K562 (cell line): ENCODE measurements at regions not wholly inside any gene's neighbourhood (a gene's known extent, or its start where the extent isn't known, plus 50 kb on each side); places are given as distances from the start of the nearest gene placed in this dataset.

Source experiments
- ATAC-seq: fragments of 200-7000 bp; cut with Tn5 transposase; 3 replicates; pipeline ENCODE4 v1.9.1; 2020; ENCODE audit warnings: moderate library complexity
- BruUV-seq: library from RNA; stranded (reverse); fragments of 400-500 nt; replicated peaks from 2 replicates; lab custom pipeline; 2021; lab: Mats Ljungman, UMichigan
- CTCF ChIA-PET: fragments of 300-600 bp; formaldehyde crosslinking; extraction: SDS; loops from one replicate; lab custom pipeline; 2021; ENCODE audit warnings: low intra/inter-chr PET ratio; lab: Yijun Ruan, JAX
- POLR2A ChIA-PET: fragments of 300-600, 350-650 bp; sonication (Branson Sonifier 250); formaldehyde crosslinking; extraction: SDS; loops from one replicate; lab custom pipeline; 2021; ENCODE audit warnings: antibody characterized with exemption, inconsistent platforms; lab: Yijun Ruan, JAX
- DNase-seq, 4 experiments: peaks; one replicate each; pipeline versions ENCODE4 v3.0.0 to v3.0.0-alpha.2; 2011 to 2018; ENCODE audit warnings: low spot score in 3 of 4, mixed read lengths in 3 of 4; ENCODE audit errors: extremely low read depth in 1 of 4
- FAIRE-seq: peaks from 2 replicates; lab custom pipeline; 2011; peaks lifted over from hg19 to GRCh38; lab: Jason Lieb, UNC
- H2AFZ ChIP-seq: 2 replicates; pipeline ENCODE4 v1.6.0; 2011; ENCODE audit warnings: low read depth, low read length, control low read depth, inconsistent platforms
- H3K27ac ChIP-seq: fragments of 200-600 bp; 3 replicates; pipeline ENCODE4 v1.8.0; 2011; ENCODE audit warnings: low read depth, mild to moderate bottlenecking, control low read depth, inconsistent platforms, low read length, moderate library complexity, mixed read lengths; ENCODE audit errors: extremely low read depth
- H3K27me3 ChIP-seq, 2 experiments: fragments of 300-600 bp in 1 of 2; 2 replicates in 1 of 2; 3 replicates in 1 of 2; pipeline versions ENCODE4 v1.6.0 to v1.8.0; 2011; ENCODE audit warnings: inconsistent platforms in 2 of 2, low read length in 2 of 2, mild to moderate bottlenecking in 1 of 2, mixed read lengths in 1 of 2, moderate library complexity in 1 of 2; ENCODE audit not compliant: control insufficient read depth in 2 of 2, insufficient read depth in 2 of 2
- H3K36me3 ChIP-seq: fragments of 300-600 bp; 3 replicates; pipeline ENCODE4 v1.8.0; 2011; ENCODE audit warnings: mild to moderate bottlenecking, low read length, inconsistent platforms; ENCODE audit not compliant: control insufficient read depth, insufficient read depth
- H3K4me1 ChIP-seq, 2 experiments: fragments of 200-600 bp in 1 of 2; replicated peaks in 1 of 2; 2 replicates in 1 of 2; 3 replicates in 1 of 2; pipeline versions ENCODE4 v1.5.1 to v1.8.0; 2011; ENCODE audit warnings: inconsistent platforms in 2 of 2, low read length in 2 of 2, mild to moderate bottlenecking in 1 of 2, mixed read lengths in 1 of 2, moderate library complexity in 1 of 2; ENCODE audit not compliant: control insufficient read depth in 2 of 2, insufficient read depth in 2 of 2
- H3K4me2 ChIP-seq: 2 replicates; pipeline ENCODE4 v1.6.1; 2011; ENCODE audit warnings: low read length, control low read depth, inconsistent platforms, mixed read lengths; ENCODE audit not compliant: insufficient read depth
- H3K4me3 ChIP-seq: fragments of 200-600 bp; sonication (generic), shearing (Covaris generic); 2 replicates; pipeline ENCODE4 v1.5.1; 2016; ENCODE audit warnings: control low read depth, inconsistent platforms
- H3K79me2 ChIP-seq: fragments of 200-600 bp; 3 replicates; pipeline ENCODE4 v1.8.0; 2011; ENCODE audit warnings: low read length, inconsistent platforms; ENCODE audit not compliant: control insufficient read depth, insufficient read depth
- H3K9ac ChIP-seq, 2 experiments: 2 replicates each; pipeline versions ENCODE4 v1.6.0 to v1.6.1; 2011; ENCODE audit warnings: low read depth in 2 of 2, low read length in 2 of 2, control low read depth in 1 of 2, inconsistent platforms in 1 of 2, mild to moderate bottlenecking in 1 of 2, mixed read lengths in 1 of 2; ENCODE audit not compliant: insufficient read depth in 1 of 2
- H3K9me1 ChIP-seq: one replicate; pipeline ENCODE4 v1.6.0; 2011; ENCODE audit warnings: inconsistent platforms, mild to moderate bottlenecking, low read length, moderate library complexity; ENCODE audit not compliant: control insufficient read depth, insufficient read depth
- H3K9me3 ChIP-seq: replicated peaks from 2 replicates; pipeline ENCODE4 v1.5.1; 2011; ENCODE audit warnings: low read depth, low read length, inconsistent platforms; ENCODE audit not compliant: control insufficient read depth, insufficient read depth
- H4K20me1 ChIP-seq: replicated peaks from 2 replicates; pipeline ENCODE4 v1.6.1; 2011; ENCODE audit warnings: low read length, inconsistent platforms, mixed read lengths; ENCODE audit not compliant: control insufficient read depth, insufficient read depth
- CSDE1 ChIP-seq, 2 experiments: fragments of 450-650 bp; IDR thresholded peaks; 2 replicates each; pipeline ENCODE4 v1.6.1; 2016; ENCODE audit warnings: mild to moderate bottlenecking in 1 of 2
- CTCF ChIP-seq, 3 experiments: IDR thresholded peaks in 2 of 3; conservative IDR thresholded peaks in 1 of 3; 2 replicates each; pipeline ENCODE4 v1.5.1; 2011 to 2012; ENCODE audit warnings: low read length in 3 of 3, mild to moderate bottlenecking in 3 of 3, control low read depth in 2 of 3, improper control_type of control experiment in 1 of 3, inconsistent platforms in 1 of 3, low read depth in 1 of 3, mixed read lengths in 1 of 3, moderate library complexity in 1 of 3; ENCODE audit not compliant: insufficient read depth in 2 of 3
- LCOR ChIP-seq: sonication (generic); formaldehyde crosslinking; IDR thresholded peaks from 2 replicates; pipeline ENCODE4 v1.8.0; 2022; ENCODE audit warnings: mild to moderate bottlenecking, missing genetic modification reagents
- ZKSCAN1 ChIP-seq: fragments of 150-350 bp; IDR thresholded peaks from 2 replicates; pipeline ENCODE4 v1.6.1; 2016; ENCODE audit warnings: low read depth, low read length
- WGBS: fragments of 100-300 bp; shearing (Covaris generic); methylation state at CpG from one replicate; pipeline ENCODE4 v1.1.6; 2016; ENCODE audit warnings: low coverage, mixed read lengths; ENCODE audit not compliant: insufficient coverage; ENCODE audit errors: missing lambda C conversion rate; 5-methylcytosine and 5-hydroxymethylcytosine counted together
- in situ Hi-C: fragments of 300-500 bp; cut with MboI; formaldehyde crosslinking; loops from 4 replicates; pipeline ENCODE4 v1.15.0; 2018; ENCODE audit warnings: inconsistent platforms, mixed read lengths
- intact Hi-C: fragments of 100-400 bp; cut with micrococcal nuclease; formaldehyde crosslinking; loops from 2 replicates; pipeline ENCODE4 v1.14.2; 2022
- TF ChIP-seq, protein P1 (sequence below): IDR thresholded peaks from 3 replicates; pipeline ENCODE4 v1.6.1; 2011; ENCODE audit warnings: borderline replicate concordance, mild to moderate bottlenecking, moderate library complexity; ENCODE audit not compliant: insufficient read length; ENCODE audit errors: extremely low read depth
- TF ChIP-seq, protein P2 (sequence below): fragments of 450-650 bp; IDR thresholded peaks from 2 replicates; pipeline ENCODE4 v1.6.1; 2017; ENCODE audit warnings: antibody characterized with exemption, mild to moderate bottlenecking

DNA sequence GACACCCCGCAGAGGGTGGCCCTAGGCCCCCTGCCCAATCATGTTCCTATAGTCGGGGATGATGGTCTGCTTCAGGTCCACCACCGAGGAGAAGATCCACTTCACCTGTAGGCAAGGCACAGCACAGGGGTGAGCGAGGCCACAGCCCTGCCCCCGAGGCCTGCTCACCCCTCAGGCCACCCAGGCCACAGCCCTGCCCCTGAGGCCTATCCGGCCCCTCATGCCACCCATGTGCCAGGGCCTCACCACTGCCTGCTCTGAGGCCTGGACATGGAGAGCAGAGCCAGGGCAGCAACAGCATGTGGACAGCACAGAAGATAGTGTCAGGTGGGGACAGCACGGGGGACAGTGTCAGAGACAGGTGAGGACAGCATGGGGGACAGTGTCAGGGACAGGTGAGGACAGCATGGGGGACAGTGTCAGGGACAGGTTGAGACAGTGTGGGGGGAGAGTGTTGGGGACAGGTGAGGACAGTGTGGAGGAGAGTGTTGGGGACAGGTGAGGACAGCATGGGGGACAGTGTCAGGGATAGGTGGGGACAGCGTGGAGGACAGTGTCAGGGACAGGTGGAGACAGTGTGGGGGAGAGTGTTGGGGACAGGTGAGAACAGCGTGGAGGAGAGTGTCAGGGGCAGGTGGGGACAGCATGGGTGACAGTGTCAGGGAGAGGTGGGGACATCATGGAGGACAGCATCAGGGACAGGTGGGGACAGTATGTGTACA, 239.7 kb downstream of the TMEM121 start:
- intact Hi-C loops = no loop called here
- Histone ChIP-seq H3K36me3 (no peaks in the 10 kb centered on the region), H3K9me3 (no peaks in the 10 kb centered on the region), H3K4me2 (no peak overlapping the region), H3K4me3 (no peak overlapping the region), H3K9ac (no peak overlapping the region), H3K9me1 (no peaks in the 10 kb centered on the region), H3K79me2 (no peaks in the 10 kb centered on the region), H2AFZ (no peak overlapping the region), H3K4me1 (no peaks in the 10 kb centered on the region), H3K27me3 (no peaks in the 10 kb centered on the region), H3K27ac (no peak overlapping the region), H4K20me1 (no peaks in the 10 kb centered on the region)
- FAIRE-seq (no peak), DNase-seq (no peak), ATAC-seq (no peak)
- ChIA-PET CTCF (no interaction called here), POLR2A (no interaction called here)
- in situ Hi-C loops = no loop called here
- BruUV-seq = no TSS peak
- TF ChIP-seq LCOR = no peak
- TF ChIP-seq ZKSCAN1 = no peak
- WGBS = 0% methylated on average over 7 of the region's 9 CpGs

DNA sequence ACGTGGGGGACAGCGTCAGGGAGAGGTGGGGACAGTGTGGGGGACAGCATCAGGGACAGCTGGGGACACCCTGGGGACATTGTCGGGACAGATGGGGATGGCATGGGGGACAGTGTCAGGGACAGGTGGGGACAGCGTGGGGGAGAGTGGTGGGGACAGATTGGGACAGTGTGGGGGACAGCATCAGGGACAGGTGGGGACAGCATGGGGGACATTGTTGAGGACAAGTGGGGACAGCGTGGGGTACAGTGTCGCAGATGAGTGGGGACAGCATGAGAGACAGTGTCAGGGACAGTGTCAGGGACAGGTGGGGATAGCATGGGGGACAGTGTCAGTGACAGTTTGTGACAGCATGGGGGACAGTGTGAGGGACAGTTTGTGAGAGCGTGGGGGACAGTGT, 240.9 kb downstream of the TMEM121 start:
- H2AFZ ChIP-seq = no peak overlapping the region
- no peak overlapping the region for H3K9ac ChIP-seq
- FAIRE-seq (no peak), ATAC-seq (no peak), DNase-seq (no peak)
- no peaks in the 10 kb centered on the region for H3K79me2 ChIP-seq
- no peak overlapping the region for H3K4me3 ChIP-seq
- H3K36me3 ChIP-seq = no peaks in the 10 kb centered on the region
- no TSS peak for BruUV-seq
- WGBS = 0% methylated on average over 6 of the region's 7 CpGs
- H3K27ac ChIP-seq = no peak overlapping the region
- in situ Hi-C loops = no loop called here
- no peaks in the 10 kb centered on the region for H3K9me3 ChIP-seq
- no peak overlapping the region for H3K4me2 ChIP-seq
- no peaks in the 10 kb centered on the region for H3K4me1 ChIP-seq
- H3K27me3 ChIP-seq = no peaks in the 10 kb centered on the region
- H4K20me1 ChIP-seq = no peaks in the 10 kb centered on the region
- no peaks in the 10 kb centered on the region for H3K9me1 ChIP-seq
- POLR2A ChIA-PET = no interaction called here
- CTCF ChIA-PET = no interaction called here
- intact Hi-C loops = no loop called here
- TF ChIP-seq, protein P1, sequence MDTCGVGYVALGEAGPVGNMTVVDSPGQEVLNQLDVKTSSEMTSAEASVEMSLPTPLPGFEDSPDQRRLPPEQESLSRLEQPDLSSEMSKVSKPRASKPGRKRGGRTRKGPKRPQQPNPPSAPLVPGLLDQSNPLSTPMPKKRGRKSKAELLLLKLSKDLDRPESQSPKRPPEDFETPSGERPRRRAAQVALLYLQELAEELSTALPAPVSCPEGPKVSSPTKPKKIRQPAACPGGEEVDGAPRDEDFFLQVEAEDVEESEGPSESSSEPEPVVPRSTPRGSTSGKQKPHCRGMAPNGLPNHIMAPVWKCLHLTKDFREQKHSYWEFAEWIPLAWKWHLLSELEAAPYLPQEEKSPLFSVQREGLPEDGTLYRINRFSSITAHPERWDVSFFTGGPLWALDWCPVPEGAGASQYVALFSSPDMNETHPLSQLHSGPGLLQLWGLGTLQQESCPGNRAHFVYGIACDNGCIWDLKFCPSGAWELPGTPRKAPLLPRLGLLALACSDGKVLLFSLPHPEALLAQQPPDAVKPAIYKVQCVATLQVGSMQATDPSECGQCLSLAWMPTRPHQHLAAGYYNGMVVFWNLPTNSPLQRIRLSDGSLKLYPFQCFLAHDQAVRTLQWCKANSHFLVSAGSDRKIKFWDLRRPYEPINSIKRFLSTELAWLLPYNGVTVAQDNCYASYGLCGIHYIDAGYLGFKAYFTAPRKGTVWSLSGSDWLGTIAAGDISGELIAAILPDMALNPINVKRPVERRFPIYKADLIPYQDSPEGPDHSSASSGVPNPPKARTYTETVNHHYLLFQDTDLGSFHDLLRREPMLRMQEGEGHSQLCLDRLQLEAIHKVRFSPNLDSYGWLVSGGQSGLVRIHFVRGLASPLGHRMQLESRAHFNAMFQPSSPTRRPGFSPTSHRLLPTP = no peak
- TF ChIP-seq CTCF (IDR thresholded peaks at IDR 0.05 in 2 of 3, conservative IDR thresholded peaks at IDR 0.05 in 1 of 3; ENCODE audit: insufficient read depth in 2 of 3, low read depth in 1 of 3, low read length in 3 of 3) (no peak), CSDE1 (IDR thresholded peaks at IDR 0.05) (no peak)
- TF ChIP-seq, protein P2, sequence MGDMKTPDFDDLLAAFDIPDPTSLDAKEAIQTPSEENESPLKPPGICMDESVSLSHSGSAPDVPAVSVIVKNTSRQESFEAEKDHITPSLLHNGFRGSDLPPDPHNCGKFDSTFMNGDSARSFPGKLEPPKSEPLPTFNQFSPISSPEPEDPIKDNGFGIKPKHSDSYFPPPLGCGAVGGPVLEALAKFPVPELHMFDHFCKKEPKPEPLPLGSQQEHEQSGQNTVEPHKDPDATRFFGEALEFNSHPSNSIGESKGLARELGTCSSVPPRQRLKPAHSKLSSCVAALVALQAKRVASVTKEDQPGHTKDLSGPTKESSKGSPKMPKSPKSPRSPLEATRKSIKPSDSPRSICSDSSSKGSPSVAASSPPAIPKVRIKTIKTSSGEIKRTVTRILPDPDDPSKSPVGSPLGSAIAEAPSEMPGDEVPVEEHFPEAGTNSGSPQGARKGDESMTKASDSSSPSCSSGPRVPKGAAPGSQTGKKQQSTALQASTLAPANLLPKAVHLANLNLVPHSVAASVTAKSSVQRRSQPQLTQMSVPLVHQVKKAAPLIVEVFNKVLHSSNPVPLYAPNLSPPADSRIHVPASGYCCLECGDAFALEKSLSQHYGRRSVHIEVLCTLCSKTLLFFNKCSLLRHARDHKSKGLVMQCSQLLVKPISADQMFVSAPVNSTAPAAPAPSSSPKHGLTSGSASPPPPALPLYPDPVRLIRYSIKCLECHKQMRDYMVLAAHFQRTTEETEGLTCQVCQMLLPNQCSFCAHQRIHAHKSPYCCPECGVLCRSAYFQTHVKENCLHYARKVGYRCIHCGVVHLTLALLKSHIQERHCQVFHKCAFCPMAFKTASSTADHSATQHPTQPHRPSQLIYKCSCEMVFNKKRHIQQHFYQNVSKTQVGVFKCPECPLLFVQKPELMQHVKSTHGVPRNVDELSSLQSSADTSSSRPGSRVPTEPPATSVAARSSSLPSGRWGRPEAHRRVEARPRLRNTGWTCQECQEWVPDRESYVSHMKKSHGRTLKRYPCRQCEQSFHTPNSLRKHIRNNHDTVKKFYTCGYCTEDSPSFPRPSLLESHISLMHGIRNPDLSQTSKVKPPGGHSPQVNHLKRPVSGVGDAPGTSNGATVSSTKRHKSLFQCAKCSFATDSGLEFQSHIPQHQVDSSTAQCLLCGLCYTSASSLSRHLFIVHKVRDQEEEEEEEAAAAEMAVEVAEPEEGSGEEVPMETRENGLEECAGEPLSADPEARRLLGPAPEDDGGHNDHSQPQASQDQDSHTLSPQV = no peak
